Pancreas (tissue), 10 donors: ENCODE measurements at regions not wholly inside any gene's neighbourhood (a gene's known extent, or its start where the extent isn't known, plus 50 kb on each side); places are given as distances from the start of the nearest gene placed in this dataset.

Experiments
- ATAC-seq, 4 donors: fragments of 200-7000 bp; cut with Tn5 transposase; one replicate each; pipeline versions ENCODE4 v1.8.0 to v1.9.1; 2020; ENCODE audit warnings: mild to moderate bottlenecking in 4 of 4, moderate library complexity in 4 of 4
- DNase-seq, 6 donors: peaks; one replicate each; pipeline ENCODE4 v3.0.0-alpha.2; 2020
- FAIRE-seq: peaks from 2 replicates; lab custom pipeline; 2012; peaks lifted over from hg19 to GRCh38; lab: Jason Lieb, UNC
- H3K27ac ChIP-seq, 4 donors: fragments of 200-600 bp; sonication (generic); 1 replicate in 3 of 4; 2 replicates in 1 of 4; pipeline versions ENCODE4 v1.5.0 to v1.8.0; 2020
- H3K27me3 ChIP-seq, 4 donors: fragments of 200-600 bp; one replicate each; pipeline ENCODE4 v1.8.0; 2021
- H3K36me3 ChIP-seq, 3 donors: fragments of 200-600 bp; sonication (generic) in 1 of 3; one replicate each; pipeline versions ENCODE4 v1.5.0 to v1.8.0; 2020 to 2021
- H3K4me1 ChIP-seq, 3 donors: fragments of 200-600 bp; one replicate each; pipeline ENCODE4 v1.8.0; 2021
- H3K4me3 ChIP-seq, 4 donors: fragments of 200-600 bp; sonication (generic) in 2 of 4; one replicate each; pipeline versions ENCODE4 v1.5.0 to v1.8.0; 2020 to 2021
- H3K9me3 ChIP-seq, 4 donors: fragments of 200-600 bp; one replicate each; pipeline ENCODE4 v1.8.0; 2021
- CTCF ChIP-seq, 4 donors: fragments of 200-600 bp; sonication (generic) in 3 of 4; IDR thresholded peaks; one replicate each; pipeline versions ENCODE4 v1.5.0 to v1.8.0; 2021; ENCODE audit warnings: antibody characterized with exemption in 4 of 4
- WGBS, 2 donors: extraction: QIAGEN DNeasy Blood & Tissue Kit; methylation state at CpG; one replicate each; pipeline ENCODE4 v1.1.7; 2013; 5-methylcytosine and 5-hydroxymethylcytosine counted together
- intact Hi-C, 3 donors: fragments of 100-400 bp; cut with DNase I; formaldehyde crosslinking; loops; one replicate each; pipeline versions ENCODE4 v1.11.1 to v1.14.2; 2022
- donor health status: healthy with polysubstance abuse.
- donor health status: DM: no; HTN: no; CAD: no; lungs with moderate emphysema.
- donor health status: DM: no; HTN: no; CAD: no.
- donor health status: control.
- donor health status: control.
- donor health status: Bipolar disorder and iron deficiency.
- donor health status: DM: yes; HTN: yes; CAD: no.
- donor health status: DM: no; HTN: no; CAD: no.
- donor health status: DM: no; HTN: no; CAD: no.
- donor health status: DM: yes; HTN: yes; CAD: no.

DNA sequence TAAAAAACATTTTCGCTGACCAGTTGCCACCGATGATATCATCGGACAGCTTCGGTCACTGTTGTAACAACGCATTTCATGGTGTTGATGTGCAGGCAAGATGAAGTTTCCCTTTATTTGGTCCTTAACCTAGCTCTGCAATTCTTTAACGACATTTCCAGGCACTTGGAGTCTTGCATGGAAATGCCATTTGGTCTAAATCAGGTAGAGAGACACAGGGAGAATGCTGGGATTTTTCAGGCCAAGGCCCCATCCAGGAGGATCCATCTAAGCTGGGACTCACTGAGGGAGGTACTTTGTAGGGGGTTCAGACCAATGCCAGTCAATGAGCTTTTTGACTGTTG lies 121.5 kb upstream of the RCN1 start:
- H3K36me3 ChIP-seq, result no peaks in the 10 kb centered on the region
- ATAC-seq (no peak), DNase-seq (no peak), FAIRE-seq (no peak)
- intact Hi-C loops, result no loop called here
- no peaks in the 10 kb centered on the region for H3K4me1 ChIP-seq
- no peak overlapping the region for H3K27ac ChIP-seq
- 72 to 77% methylated on average over 6 of the region's 6 CpGs for WGBS, 2 donors
- H3K9me3 ChIP-seq, result no peaks in the 10 kb centered on the region
- TF ChIP-seq CTCF (IDR thresholded peaks at IDR 0.05), result no peak
- H3K27me3 ChIP-seq, result no peaks in the 10 kb centered on the region
- H3K4me3 ChIP-seq, result no peak overlapping the region

GRCh38 chr11:31968461-31969358 lies 122.2 kb upstream of the RCN1 start:
- intact Hi-C loops, result no loop called here
- FAIRE-seq, result no peak

GRCh38 chr11:31967404-31968130 lies 123.3 kb upstream of the RCN1 start:
- H3K4me1 ChIP-seq, result no peaks in the 10 kb centered on the region
- no peaks in the 10 kb centered on the region for H3K9me3 ChIP-seq
- FAIRE-seq, result no peak
- no peak for ATAC-seq
- intact Hi-C loops, result no loop called here
- DNase-seq, result no peak
- H3K4me3 ChIP-seq, result no peak overlapping the region
- H3K27ac ChIP-seq, result no peak overlapping the region
- TF ChIP-seq CTCF (IDR thresholded peaks at IDR 0.05), result no peak
- WGBS, 2 donors, result 61 to 74% methylated on average over 7 of the region's 7 CpGs
- H3K36me3 ChIP-seq, result no peaks in the 10 kb centered on the region
- no peaks in the 10 kb centered on the region for H3K27me3 ChIP-seq

More at GRCh38 chr11:31968461-31969358, 122.2 kb upstream of the RCN1 start:
- Histone ChIP-seq H3K27me3 (no peaks in the 10 kb centered on the region), H3K4me3 (no peak overlapping the region), H3K27ac (no peak overlapping the region), H3K36me3 (no peaks in the 10 kb centered on the region), H3K9me3 (no peaks in the 10 kb centered on the region), H3K4me1 (no peaks in the 10 kb centered on the region)
- TF ChIP-seq CTCF (IDR thresholded peaks at IDR 0.05), result no peak
- 53 to 67% methylated on average over 13 of the region's 13 CpGs for WGBS, 2 donors
- ATAC-seq (peak in 2 of 4 donors; percentile 48 to 56), DNase-seq (no peak)

DNA sequence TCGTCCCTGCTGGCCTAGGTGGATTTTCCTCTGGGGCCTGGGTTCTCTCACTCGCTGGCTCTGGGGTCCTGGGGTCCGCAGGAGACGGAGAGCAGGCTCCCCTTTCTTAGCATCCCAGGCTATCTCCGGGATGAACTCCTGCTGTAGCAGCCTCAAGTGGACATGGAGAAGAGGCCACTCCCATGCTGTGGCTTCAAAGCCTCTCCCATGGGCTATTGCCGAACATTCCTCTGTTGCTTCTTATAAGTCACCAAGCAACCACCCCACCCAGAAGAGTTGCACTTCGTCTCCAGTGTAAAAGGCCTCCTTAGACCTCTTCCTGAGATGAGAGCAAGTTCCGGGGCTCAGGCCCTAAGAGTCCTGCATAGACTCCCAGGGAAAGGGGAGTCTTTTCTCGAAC lies 124.0 kb upstream of the RCN1 start:
- TF ChIP-seq CTCF (IDR thresholded peaks at IDR 0.05), result no peak
- Histone ChIP-seq H3K4me1 (no peaks in the 10 kb centered on the region), H3K4me3 (no peak overlapping the region), H3K27ac (no peak overlapping the region), H3K36me3 (no peaks in the 10 kb centered on the region), H3K9me3 (no peaks in the 10 kb centered on the region), H3K27me3 (no peaks in the 10 kb centered on the region)
- 61 to 73% methylated on average over 9 of the region's 9 CpGs for WGBS, 2 donors
- ATAC-seq (no peak), FAIRE-seq (no peak), DNase-seq (no peak)
- intact Hi-C loops, result no loop called here
